ENCODE measurements at regions not wholly inside any gene's neighbourhood (a gene's known extent, or its start where the extent isn't known, plus 50 kb on each side); places are given as distances from the start of the nearest gene placed in this dataset.

- TF ChIP-seq POLR2A (IDR thresholded peaks at IDR 0.05; ENCODE audit: low read length): no peak
- no peak for TF ChIP-seq GATA1 (IDR thresholded peaks at IDR 0.05; ENCODE audit: low read depth, low read length)
These were observed 788.0 kb upstream of the SLITRK1 start for GRCh38 chr13:84670245-84670644.

All from erythroblast (primary cell).